ENCODE measurements at regions not wholly inside any gene's neighbourhood (a gene's known extent, or its start where the extent isn't known, plus 50 kb on each side); places are given as distances from the start of the nearest gene placed in this dataset.

DNA sequence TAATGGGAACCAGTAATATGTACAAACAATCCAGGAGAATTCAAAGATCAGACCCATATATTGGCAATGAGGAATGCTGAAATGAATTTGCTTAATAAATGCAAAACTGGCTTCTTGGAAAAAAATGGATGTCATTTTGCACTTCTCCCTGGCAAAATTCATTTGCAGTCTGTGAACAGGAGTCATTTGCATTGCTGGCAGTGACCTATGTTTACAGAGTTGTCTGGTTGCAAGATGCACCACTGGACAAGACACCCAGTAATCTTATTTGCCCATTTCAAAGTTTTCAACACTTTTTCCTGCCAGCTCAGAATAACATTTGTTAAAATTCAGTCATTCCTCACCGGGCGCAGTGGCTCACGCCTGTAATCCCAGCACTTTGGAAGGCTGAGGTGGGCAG, 123.5 kb upstream of the KCNAB1 start:
- no peak for TF ChIP-seq CTCF (IDR thresholded peaks at IDR 0.05)
- no peak for TF ChIP-seq POLR2A (IDR thresholded peaks at IDR 0.05)

Data from esophagus squamous epithelium (tissue), 4 donors.